Heart right ventricle (tissue), 16 donors: ENCODE measurements at regions not wholly inside any gene's neighbourhood (a gene's known extent, or its start where the extent isn't known, plus 50 kb on each side); places are given as distances from the start of the nearest gene placed in this dataset.

ENCODE experiments used
- ATAC-seq, 8 donors: fragments of 200-7000 bp; cut with Tn5 transposase; one replicate each; pipeline ENCODE4 v1.9.1; 2020; ENCODE audit warnings: mild to moderate bottlenecking in 8 of 8, moderate library complexity in 8 of 8, moderate number of reproducible peaks in 1 of 8
- DNase-seq, 2 donors: peaks; one replicate each; pipeline ENCODE4 v3.0.0-alpha.2; 2020
- H3K27ac ChIP-seq, 10 donors: fragments of 200-600 bp; sonication (generic) in 2 of 10; one replicate each; pipeline versions ENCODE4 v1.5.0 to v1.8.0; 2020 to 2022; ENCODE audit warnings: mild to moderate bottlenecking in 3 of 10
- H3K27me3 ChIP-seq, 7 donors: fragments of 200-600 bp; one replicate each; pipeline ENCODE4 v1.8.0; 2021 to 2022; ENCODE audit warnings: mild to moderate bottlenecking in 2 of 7
- H3K36me3 ChIP-seq, 9 donors: fragments of 200-600 bp; sonication (generic) in 1 of 9; one replicate each; pipeline versions ENCODE4 v1.5.0 to v1.8.0; 2020 to 2022; ENCODE audit warnings: mild to moderate bottlenecking in 2 of 9
- H3K4me1 ChIP-seq, 9 donors: fragments of 200-600 bp; sonication (generic) in 1 of 9; one replicate each; pipeline versions ENCODE4 v1.5.0 to v1.8.0; 2020 to 2022; ENCODE audit warnings: mild to moderate bottlenecking in 4 of 9
- H3K4me3 ChIP-seq, 10 donors: fragments of 200-600 bp; sonication (generic) in 2 of 10; one replicate each; pipeline versions ENCODE4 v1.5.0 to v1.8.0; 2020 to 2022; ENCODE audit warnings: mild to moderate bottlenecking in 7 of 10, moderate library complexity in 2 of 10
- H3K9me3 ChIP-seq, 11 donors: fragments of 200-600 bp in 10 of 11; sonication (generic) in 2 of 11; one replicate each; pipeline versions ENCODE4 v1.5.0 to v1.8.0; 2013 to 2022; ENCODE audit warnings: mild to moderate bottlenecking in 2 of 11, control low read depth in 1 of 11, moderate library complexity in 1 of 11
- WGBS, 2 donors: extraction: QIAGEN DNeasy Blood & Tissue Kit; methylation state at CpG; one replicate each; pipeline ENCODE4 v1.1.7; 2013; ENCODE audit warnings: inconsistent platforms in 1 of 2; 5-methylcytosine and 5-hydroxymethylcytosine counted together
- intact Hi-C, 10 donors: fragments of 100-400 bp; cut with DNase I; formaldehyde crosslinking; loops; one replicate each; pipeline versions ENCODE4 v1.11.1 to v1.14.2; 2022
- TF ChIP-seq, protein P1 (sequence below), 9 donors: fragments of 200-600 bp; sonication (generic) in 2 of 9; IDR thresholded peaks; one replicate each; pipeline versions ENCODE4 v1.5.0 to v1.8.0; 2021 to 2022; ENCODE audit warnings: antibody characterized with exemption in 9 of 9, mild to moderate bottlenecking in 5 of 9, moderate library complexity in 1 of 9
- donor health status: Arrhythmogenic right ventricular cardiomyopathy.
- donor health status: ischemic (EF 13 %, LVEDD 7.1; RV severe dilation, severe dysfunction).
- donor health status: healthy with polysubstance abuse.
- donor health status: DM: no; HTN: yes; CAD: no.
- donor health status: DM: no; HTN: no; CAD: no.
- donor health status: ischemic (EF 25% LVEDD 6.9; RV normal size, moderate dysfunction).
- donor health status: ischemic (EF 25% LVEDD 5.7; RV mildly dilated, moderate dysfunction).
- donor health status: healthy.
- donor health status: DM: yes; HTN: yes; CAD: no.
- donor health status: Ischemic cardiomyopathy.
- donor health status: ischemic (EF 35%, LVEDD 5.7; RV mildly dilated, moderate dysfunction).
- donor health status: nonischemic (EF 11% LVEDD 7.7; RV severe dilation, severe dysfunction).
- donor health status: DM: yes; HTN: yes; CAD: no.
- donor health status: PGD.
- donor health status: ischemic (EF 29% LVEDD 5.4; RV normal size, mild dysfunction).
- donor health status: nonischemic (EF 23%, LVEDD 6.1; RV moderate dilation, normal function).

- H3K27me3 ChIP-seq, result no peaks in the 10 kb centered on the region
- peaks cover 0 to 3% (median 0%) of the 10 kb centered on the region in 11 donors for H3K9me3 ChIP-seq
- no peak for DNase-seq
- H3K36me3 ChIP-seq, result no peaks in the 10 kb centered on the region
- H3K4me1 ChIP-seq, result no peaks in the 10 kb centered on the region
- WGBS, 2 donors, result 90 to 95% methylated on average over 1 of the region's 1 CpG
- no peak overlapping the region for H3K27ac ChIP-seq
- H3K4me3 ChIP-seq, result no peak overlapping the region
- TF ChIP-seq, protein P1, sequence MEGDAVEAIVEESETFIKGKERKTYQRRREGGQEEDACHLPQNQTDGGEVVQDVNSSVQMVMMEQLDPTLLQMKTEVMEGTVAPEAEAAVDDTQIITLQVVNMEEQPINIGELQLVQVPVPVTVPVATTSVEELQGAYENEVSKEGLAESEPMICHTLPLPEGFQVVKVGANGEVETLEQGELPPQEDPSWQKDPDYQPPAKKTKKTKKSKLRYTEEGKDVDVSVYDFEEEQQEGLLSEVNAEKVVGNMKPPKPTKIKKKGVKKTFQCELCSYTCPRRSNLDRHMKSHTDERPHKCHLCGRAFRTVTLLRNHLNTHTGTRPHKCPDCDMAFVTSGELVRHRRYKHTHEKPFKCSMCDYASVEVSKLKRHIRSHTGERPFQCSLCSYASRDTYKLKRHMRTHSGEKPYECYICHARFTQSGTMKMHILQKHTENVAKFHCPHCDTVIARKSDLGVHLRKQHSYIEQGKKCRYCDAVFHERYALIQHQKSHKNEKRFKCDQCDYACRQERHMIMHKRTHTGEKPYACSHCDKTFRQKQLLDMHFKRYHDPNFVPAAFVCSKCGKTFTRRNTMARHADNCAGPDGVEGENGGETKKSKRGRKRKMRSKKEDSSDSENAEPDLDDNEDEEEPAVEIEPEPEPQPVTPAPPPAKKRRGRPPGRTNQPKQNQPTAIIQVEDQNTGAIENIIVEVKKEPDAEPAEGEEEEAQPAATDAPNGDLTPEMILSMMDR (IDR thresholded peaks at IDR 0.05), result no peak
- no peak for ATAC-seq
- intact Hi-C loops, result loop anchor here in 1 of 10 donors (10.0 kb wide), 1 partner anchor 63 kb away; no protein-coding TSS in a partner anchor
Measured at GRCh38 chr1:90262286-90262685, 267.4 kb downstream of the ZNF326 start.

DNA sequence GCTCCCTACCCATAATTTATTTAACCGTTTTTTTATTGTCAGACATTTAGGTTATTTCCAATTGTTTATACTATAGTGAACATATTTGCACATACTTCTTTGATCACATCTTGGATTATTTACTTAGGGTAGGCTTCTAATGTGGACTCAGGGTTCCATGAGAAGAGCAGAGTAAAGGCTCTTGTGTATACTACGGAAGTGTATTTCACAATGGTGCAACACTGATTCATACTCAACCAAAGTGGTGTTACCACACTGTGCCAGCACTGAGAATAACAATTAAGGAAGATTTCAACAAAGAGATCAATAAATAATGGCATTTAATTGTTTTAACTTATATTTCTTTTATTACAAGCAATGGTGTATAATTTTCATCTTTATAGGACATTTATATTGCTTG is 251.2 kb downstream of the ZNF326 start:
- TF ChIP-seq, protein P1 (IDR thresholded peaks at IDR 0.05), result no peak
- peaks cover 0 to 5% (median 0%) of the 10 kb centered on the region in 9 donors for H3K4me1 ChIP-seq
- intact Hi-C loops, result no loop called here
- H3K27ac ChIP-seq, result no peak overlapping the region
- peaks cover 0 to 19% (median 3%) of the 10 kb centered on the region in 11 donors for H3K9me3 ChIP-seq
- ATAC-seq (no peak), DNase-seq (no peak)
- WGBS, 2 donors, result 91 to 92% methylated on average over 2 of the region's 2 CpGs
- H3K36me3 ChIP-seq, result no peaks in the 10 kb centered on the region
- no peak overlapping the region for H3K4me3 ChIP-seq
- H3K27me3 ChIP-seq, result no peaks in the 10 kb centered on the region

GRCh38 chr1:90236493-90236892 is 241.6 kb downstream of the ZNF326 start:
- ATAC-seq, result no peak
- Histone ChIP-seq H3K9me3 (peaks cover 0 to 32% (median 0%) of the 10 kb centered on the region in 11 donors), H3K4me1 (no peaks in the 10 kb centered on the region), H3K27ac (no peak overlapping the region), H3K4me3 (no peak overlapping the region), H3K27me3 (no peaks in the 10 kb centered on the region), H3K36me3 (no peaks in the 10 kb centered on the region)
- TF ChIP-seq, protein P1 (IDR thresholded peaks at IDR 0.05), result no peak
- DNase-seq, result no peak
- intact Hi-C loops, result no loop called here
- WGBS, 2 donors, result 92 to 94% methylated on average over 6 of the region's 6 CpGs

- no peaks in the 10 kb centered on the region for H3K27me3 ChIP-seq
- no peaks in the 10 kb centered on the region for H3K4me1 ChIP-seq
- H3K27ac ChIP-seq, result no peak overlapping the region
- intact Hi-C loops, result no loop called here
- no peak for DNase-seq
- no peaks in the 10 kb centered on the region for H3K36me3 ChIP-seq
- TF ChIP-seq, protein P1 (IDR thresholded peaks at IDR 0.05), result no peak
- ATAC-seq, result no peak
- peaks cover 0 to 31% (median 9%) of the 10 kb centered on the region in 11 donors for H3K9me3 ChIP-seq
- no peak overlapping the region for H3K4me3 ChIP-seq
Measured at GRCh38 chr1:90223401-90223800, 228.5 kb downstream of the ZNF326 start.
